HUES48 (cell line): ENCODE measurements at regions not wholly inside any gene's neighbourhood (a gene's known extent, or its start where the extent isn't known, plus 50 kb on each side); places are given as distances from the start of the nearest gene placed in this dataset.
"Not testable (repeated sequence)": the region's sequence is repeated elsewhere in the genome, so short reads cannot be mapped to it uniquely, and the experiment has no call there.

Experiments
- H3K27ac ChIP-seq: one replicate; pipeline ENCODE4 v1.7.0; 2013; ENCODE audit warnings: low read depth, low read length, inconsistent platforms
- H3K27me3 ChIP-seq: 2 replicates; pipeline ENCODE4 v1.6.1; 2013; ENCODE audit warnings: mild to moderate bottlenecking, low read length; ENCODE audit not compliant: control insufficient read depth, insufficient read depth
- H3K36me3 ChIP-seq: 2 replicates; pipeline ENCODE4 v1.6.1; 2013; ENCODE audit warnings: low read length; ENCODE audit not compliant: control insufficient read depth, insufficient read depth
- H3K4me1 ChIP-seq: 2 replicates; pipeline ENCODE4 v1.6.1; 2013; ENCODE audit warnings: mild to moderate bottlenecking, low read length; ENCODE audit not compliant: control insufficient read depth, insufficient read depth
- H3K4me3 ChIP-seq: 2 replicates; pipeline ENCODE4 v1.5.1; 2013; ENCODE audit warnings: mild to moderate bottlenecking, low read depth, low read length
- H3K9ac ChIP-seq: 2 replicates; pipeline ENCODE4 v1.6.1; 2013; ENCODE audit warnings: mild to moderate bottlenecking, low read depth, low read length, moderate library complexity
- H3K9me3 ChIP-seq: 2 replicates; pipeline ENCODE4 v1.6.1; 2013; ENCODE audit warnings: low read length; ENCODE audit not compliant: control insufficient read depth, insufficient read depth

DNA sequence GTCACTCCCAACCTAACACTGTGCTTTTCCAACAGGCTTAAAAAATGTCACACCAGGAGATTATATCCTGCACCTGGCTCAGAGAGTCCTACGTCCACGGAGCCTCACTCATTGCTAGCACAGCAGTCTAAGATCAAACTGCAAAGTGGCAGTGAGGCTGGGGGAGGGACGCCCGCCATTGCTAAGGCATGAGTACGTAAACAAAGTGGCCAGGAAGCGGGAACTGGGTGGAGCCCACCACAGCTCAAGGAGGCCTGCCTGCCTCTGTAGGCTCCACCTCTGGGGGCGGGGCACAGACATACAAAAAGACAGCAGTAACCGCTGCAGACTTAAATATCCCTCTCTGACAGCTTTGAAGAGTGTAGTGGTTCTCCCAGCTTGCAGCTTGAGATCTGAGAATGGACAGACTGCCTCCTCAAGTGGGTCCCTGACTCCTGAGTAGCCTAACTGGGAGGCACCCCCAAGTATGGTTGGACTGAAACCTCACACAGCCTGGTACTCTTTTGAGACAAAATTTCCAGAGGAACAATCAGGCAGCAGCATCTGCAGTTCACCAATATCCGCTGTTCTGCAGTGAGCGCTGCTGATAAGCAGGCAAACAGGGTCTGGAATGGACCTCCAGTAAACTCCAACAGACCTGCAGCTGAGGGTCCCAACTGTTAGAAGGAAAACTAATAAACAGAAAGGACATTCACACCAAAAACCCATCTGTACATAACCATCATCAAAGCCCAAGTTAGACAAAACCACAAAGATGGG lies 2986.4 kb upstream of the OR11H1 start:
- H3K4me1 ChIP-seq, H3K9ac ChIP-seq, H3K27me3 ChIP-seq, H3K27ac ChIP-seq, H3K4me3 ChIP-seq, H3K9me3 ChIP-seq, H3K36me3 ChIP-seq: not testable (repeated sequence)

GRCh38 chr22:12553366-12553765 lies 2974.6 kb upstream of the OR11H1 start:
- H3K9me3 ChIP-seq, H3K27ac ChIP-seq, H3K4me1 ChIP-seq, H3K27me3 ChIP-seq, H3K36me3 ChIP-seq, H3K4me3 ChIP-seq, H3K9ac ChIP-seq: not testable (repeated sequence)

GRCh38 chr22:12554648-12555192 lies 2973.3 kb upstream of the OR11H1 start:
- H3K27ac ChIP-seq, H3K9ac ChIP-seq, H3K4me3 ChIP-seq, H3K27me3 ChIP-seq, H3K9me3 ChIP-seq, H3K36me3 ChIP-seq, H3K4me1 ChIP-seq: not testable (repeated sequence)

GRCh38 chr22:12571500-12571899 lies 2956.5 kb upstream of the OR11H1 start:
- not testable (repeated sequence) for H3K36me3 ChIP-seq, H3K9ac ChIP-seq, H3K27ac ChIP-seq, H3K4me1 ChIP-seq, H3K4me3 ChIP-seq, H3K27me3 ChIP-seq, H3K9me3 ChIP-seq

GRCh38 chr22:12579655-12580054 lies 2948.3 kb upstream of the OR11H1 start:
- not testable (repeated sequence) for H3K27me3 ChIP-seq, H3K9ac ChIP-seq

DNA sequence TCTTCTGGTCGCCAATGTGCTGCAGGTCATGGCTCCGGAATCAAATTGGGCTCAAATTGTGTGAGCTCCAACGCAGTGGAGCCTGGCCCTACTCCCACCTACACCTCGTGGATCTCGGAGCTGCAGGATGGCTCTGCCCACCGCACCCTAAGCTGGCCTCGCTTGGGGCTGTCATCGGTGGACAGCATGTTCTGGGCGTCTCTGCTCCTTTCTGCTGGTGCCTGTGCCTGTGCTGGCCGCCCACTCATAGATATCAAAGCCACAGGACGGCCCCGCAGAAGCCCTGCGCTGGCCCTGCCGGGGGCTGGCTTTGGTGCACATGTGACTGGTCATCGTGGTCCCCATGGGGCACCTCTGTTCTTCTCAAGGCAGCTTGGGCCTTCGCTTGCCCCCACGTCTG lies 2943.5 kb upstream of the OR11H1 start:
- not testable (repeated sequence) for H3K27ac ChIP-seq, H3K4me1 ChIP-seq, H3K36me3 ChIP-seq

More at GRCh38 chr22:12579655-12580054, 2948.3 kb upstream of the OR11H1 start:
- not testable (repeated sequence) for H3K27ac ChIP-seq, H3K4me3 ChIP-seq, H3K36me3 ChIP-seq, H3K4me1 ChIP-seq, H3K9me3 ChIP-seq

GRCh38 chr22:12584874-12585273 lies 2943.1 kb upstream of the OR11H1 start:
- peaks cover 19% of the 10 kb centered on the region for H3K9me3 ChIP-seq

More for the DNA sequence above, 2943.5 kb upstream of the OR11H1 start:
- peaks cover 15% of the 10 kb centered on the region for H3K9me3 ChIP-seq
- H3K27me3 ChIP-seq, H3K4me3 ChIP-seq, H3K9ac ChIP-seq: not testable (repeated sequence)

DNA sequence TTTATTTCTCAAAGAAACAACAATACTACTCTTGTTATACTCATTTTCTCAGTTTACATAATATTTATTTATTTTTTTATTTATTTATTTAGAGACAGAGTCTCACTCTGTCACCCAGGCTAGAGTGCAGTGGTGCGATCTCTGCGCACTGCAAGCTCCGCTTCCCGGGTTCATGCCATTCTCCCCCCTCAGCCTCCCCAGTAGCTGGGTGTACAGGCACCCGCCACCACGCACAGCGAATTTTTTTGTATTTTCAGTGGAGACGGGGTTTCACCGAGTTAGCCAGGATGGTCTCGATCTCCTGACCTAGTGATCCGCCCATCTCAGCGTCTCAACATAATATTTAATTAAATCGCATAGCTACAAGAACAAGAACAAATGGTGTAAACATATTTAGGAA lies 2932.3 kb upstream of the OR11H1 start:
- H3K4me3 ChIP-seq, H3K27ac ChIP-seq: not testable (repeated sequence)
- H3K9me3 ChIP-seq, result peaks cover 83% of the 10 kb centered on the region

More at GRCh38 chr22:12584874-12585273, 2943.1 kb upstream of the OR11H1 start:
- H3K36me3 ChIP-seq, H3K4me3 ChIP-seq, H3K27ac ChIP-seq, H3K9ac ChIP-seq, H3K27me3 ChIP-seq, H3K4me1 ChIP-seq: not testable (repeated sequence)

GRCh38 chr22:12597778-12598177 lies 2930.2 kb upstream of the OR11H1 start:
- H3K4me3 ChIP-seq, H3K27me3 ChIP-seq, H3K36me3 ChIP-seq, H3K27ac ChIP-seq, H3K4me1 ChIP-seq, H3K9ac ChIP-seq: not testable (repeated sequence)
- peaks cover 85% of the 10 kb centered on the region for H3K9me3 ChIP-seq

More for the DNA sequence above, 2932.3 kb upstream of the OR11H1 start:
- H3K9ac ChIP-seq, H3K4me1 ChIP-seq, H3K27me3 ChIP-seq, H3K36me3 ChIP-seq: not testable (repeated sequence)

DNA sequence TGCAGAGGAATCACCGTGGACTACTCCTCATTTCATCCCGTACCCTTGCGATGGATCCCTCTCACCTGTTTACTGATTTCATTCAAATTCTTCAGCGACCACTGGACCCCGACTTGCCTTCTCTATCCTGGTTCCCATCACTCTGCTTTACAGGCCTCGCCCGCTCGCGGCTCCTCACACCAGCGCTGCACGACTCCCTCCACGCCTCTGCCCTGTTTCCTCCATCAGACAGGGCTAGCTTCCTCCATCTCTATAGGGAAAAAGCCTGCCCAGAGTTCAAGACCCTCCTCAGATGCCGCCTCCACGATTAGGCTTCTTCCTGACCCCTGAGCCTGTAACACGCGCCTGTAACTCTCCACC lies 2926.5 kb upstream of the OR11H1 start:
- H3K36me3 ChIP-seq, H3K9ac ChIP-seq, H3K4me3 ChIP-seq, H3K4me1 ChIP-seq, H3K27ac ChIP-seq, H3K27me3 ChIP-seq: not testable (repeated sequence)
- peaks cover 87% of the 10 kb centered on the region for H3K9me3 ChIP-seq

- peaks cover 88% of the 10 kb centered on the region for H3K9me3 ChIP-seq
- no peak overlapping the region for H3K4me3 ChIP-seq
- H3K36me3 ChIP-seq, result no peaks in the 10 kb centered on the region
- H3K27ac ChIP-seq, result no peak overlapping the region
- H3K27me3 ChIP-seq, result no peaks in the 10 kb centered on the region
- H3K9ac ChIP-seq, result no peak overlapping the region
- no peaks in the 10 kb centered on the region for H3K4me1 ChIP-seq
Measured at GRCh38 chr22:12601870-12602779, 2925.9 kb upstream of the OR11H1 start.
